ENCODE measurements at regions not wholly inside any gene's neighbourhood (a gene's known extent, or its start where the extent isn't known, plus 50 kb on each side); places are given as distances from the start of the nearest gene placed in this dataset.

GRCh38 chr1:72637593-72637992, 355.3 kb upstream of the NEGR1 start:
- no peak overlapping the region for H3K27ac ChIP-seq (ENCODE audit: low read length)
- no peaks in the 10 kb centered on the region for H3K9me3 ChIP-seq (ENCODE audit: insufficient read depth, low read length, severe bottlenecking)
- DNase-seq (no peak), ATAC-seq (ENCODE audit: insufficient read depth, low read depth) (no peak)
- TF ChIP-seq CTCF (IDR thresholded peaks at IDR 0.05; ENCODE audit: borderline replicate concordance, extremely low read depth, low read length, poor library complexity, severe bottlenecking) (no peak), EZH2 (IDR thresholded peaks at IDR 0.05; ENCODE audit: borderline replicate concordance, low read depth, low read length, severe bottlenecking) (no peak)
- no peaks in the 10 kb centered on the region for H3K27me3 ChIP-seq (ENCODE audit: insufficient read depth, low read length, poor library complexity)
- H3K79me2 ChIP-seq (ENCODE audit: insufficient read depth, low read length): no peaks in the 10 kb centered on the region
- no peak overlapping the region for H3K9ac ChIP-seq (ENCODE audit: low read depth, low read length)
- no peaks in the 10 kb centered on the region for H3K36me3 ChIP-seq (ENCODE audit: insufficient read depth, low read length)
- no peaks in the 10 kb centered on the region for H4K20me1 ChIP-seq (ENCODE audit: insufficient read depth, low read length)
- no peak overlapping the region for H2AFZ ChIP-seq (ENCODE audit: low read depth, low read length)
- H3K4me2 ChIP-seq (ENCODE audit: insufficient read depth, low read length): no peak overlapping the region
- H3K4me3 ChIP-seq (ENCODE audit: low read depth in 1 of 2, low read length in 2 of 2): no peak overlapping the region
- no peaks in the 10 kb centered on the region for H3K4me1 ChIP-seq (ENCODE audit: insufficient read depth, low read length)

GRCh38 chr1:72636631-72637030, 354.3 kb upstream of the NEGR1 start:
- no peaks in the 10 kb centered on the region for H3K4me1 ChIP-seq (ENCODE audit: insufficient read depth, low read length)
- no peaks in the 10 kb centered on the region for H3K27me3 ChIP-seq (ENCODE audit: insufficient read depth, low read length, poor library complexity)
- no peaks in the 10 kb centered on the region for H3K9me3 ChIP-seq (ENCODE audit: insufficient read depth, low read length, severe bottlenecking)
- H3K79me2 ChIP-seq (ENCODE audit: insufficient read depth, low read length): no peaks in the 10 kb centered on the region
- no peak overlapping the region for H3K4me2 ChIP-seq (ENCODE audit: insufficient read depth, low read length)
- H3K27ac ChIP-seq (ENCODE audit: low read length): no peak overlapping the region
- H3K36me3 ChIP-seq (ENCODE audit: insufficient read depth, low read length): no peaks in the 10 kb centered on the region
- H2AFZ ChIP-seq (ENCODE audit: low read depth, low read length): no peak overlapping the region
- H4K20me1 ChIP-seq (ENCODE audit: insufficient read depth, low read length): no peaks in the 10 kb centered on the region
- DNase-seq (no peak), ATAC-seq (ENCODE audit: insufficient read depth, low read depth) (no peak)
- no peak overlapping the region for H3K9ac ChIP-seq (ENCODE audit: low read depth, low read length)
- TF ChIP-seq CTCF (IDR thresholded peaks at IDR 0.05; ENCODE audit: borderline replicate concordance, extremely low read depth, low read length, poor library complexity, severe bottlenecking) (no peak), EZH2 (IDR thresholded peaks at IDR 0.05; ENCODE audit: borderline replicate concordance, low read depth, low read length, severe bottlenecking) (no peak)
- H3K4me3 ChIP-seq (ENCODE audit: low read depth in 1 of 2, low read length in 2 of 2): no peak overlapping the region

- ATAC-seq (ENCODE audit: insufficient read depth, low read depth): no peak
- no peak for DNase-seq
- Histone ChIP-seq H3K27ac (ENCODE audit: low read length) (no peak overlapping the region), H3K9ac (ENCODE audit: low read depth, low read length) (no peak overlapping the region), H3K4me3 (ENCODE audit: low read depth in 1 of 2, low read length in 2 of 2) (no peak overlapping the region), H2AFZ (ENCODE audit: low read depth, low read length) (no peak overlapping the region), H3K27me3 (ENCODE audit: insufficient read depth, low read length, poor library complexity) (no peaks in the 10 kb centered on the region), H3K9me3 (ENCODE audit: insufficient read depth, low read length, severe bottlenecking) (no peaks in the 10 kb centered on the region), H3K79me2 (ENCODE audit: insufficient read depth, low read length) (no peaks in the 10 kb centered on the region), H3K4me1 (ENCODE audit: insufficient read depth, low read length) (no peaks in the 10 kb centered on the region), H4K20me1 (ENCODE audit: insufficient read depth, low read length) (no peaks in the 10 kb centered on the region), H3K4me2 (ENCODE audit: insufficient read depth, low read length) (no peak overlapping the region), H3K36me3 (ENCODE audit: insufficient read depth, low read length) (no peaks in the 10 kb centered on the region)
- TF ChIP-seq CTCF (IDR thresholded peaks at IDR 0.05; ENCODE audit: borderline replicate concordance, extremely low read depth, low read length, poor library complexity, severe bottlenecking) (no peak), EZH2 (IDR thresholded peaks at IDR 0.05; ENCODE audit: borderline replicate concordance, low read depth, low read length, severe bottlenecking) (no peak)
Observed at GRCh38 chr1:72635719-72636118, 353.4 kb upstream of the NEGR1 start.

- H3K4me3 ChIP-seq (ENCODE audit: low read depth in 1 of 2, low read length in 2 of 2): no peak overlapping the region
- no peaks in the 10 kb centered on the region for H3K79me2 ChIP-seq (ENCODE audit: insufficient read depth, low read length)
- H3K4me2 ChIP-seq (ENCODE audit: insufficient read depth, low read length): no peak overlapping the region
- no peak overlapping the region for H2AFZ ChIP-seq (ENCODE audit: low read depth, low read length)
- no peaks in the 10 kb centered on the region for H3K4me1 ChIP-seq (ENCODE audit: insufficient read depth, low read length)
- H3K9me3 ChIP-seq (ENCODE audit: insufficient read depth, low read length, severe bottlenecking): no peaks in the 10 kb centered on the region
- no peaks in the 10 kb centered on the region for H3K27me3 ChIP-seq (ENCODE audit: insufficient read depth, low read length, poor library complexity)
- DNase-seq (no peak), ATAC-seq (ENCODE audit: insufficient read depth, low read depth) (no peak)
- TF ChIP-seq CTCF (IDR thresholded peaks at IDR 0.05; ENCODE audit: borderline replicate concordance, extremely low read depth, low read length, poor library complexity, severe bottlenecking) (no peak), EZH2 (IDR thresholded peaks at IDR 0.05; ENCODE audit: borderline replicate concordance, low read depth, low read length, severe bottlenecking) (no peak)
- no peaks in the 10 kb centered on the region for H3K36me3 ChIP-seq (ENCODE audit: insufficient read depth, low read length)
- no peak overlapping the region for H3K9ac ChIP-seq (ENCODE audit: low read depth, low read length)
- H3K27ac ChIP-seq (ENCODE audit: low read length): no peak overlapping the region
- no peaks in the 10 kb centered on the region for H4K20me1 ChIP-seq (ENCODE audit: insufficient read depth, low read length)
Observed at GRCh38 chr1:72634946-72635345, 352.6 kb upstream of the NEGR1 start.
